NCI-H2196 treated with DMSO at 0.1 percent for 48 hours (cell line): ENCODE measurements at regions not wholly inside any gene's neighbourhood (a gene's known extent, or its start where the extent isn't known, plus 50 kb on each side); places are given as distances from the start of the nearest gene placed in this dataset.

Experiments
- DNase-seq: peaks from one replicate; lab custom pipeline; 2025; ENCODE audit not compliant: unreplicated experiment; lab: John Stamatoyannopoulos, UW

DNA sequence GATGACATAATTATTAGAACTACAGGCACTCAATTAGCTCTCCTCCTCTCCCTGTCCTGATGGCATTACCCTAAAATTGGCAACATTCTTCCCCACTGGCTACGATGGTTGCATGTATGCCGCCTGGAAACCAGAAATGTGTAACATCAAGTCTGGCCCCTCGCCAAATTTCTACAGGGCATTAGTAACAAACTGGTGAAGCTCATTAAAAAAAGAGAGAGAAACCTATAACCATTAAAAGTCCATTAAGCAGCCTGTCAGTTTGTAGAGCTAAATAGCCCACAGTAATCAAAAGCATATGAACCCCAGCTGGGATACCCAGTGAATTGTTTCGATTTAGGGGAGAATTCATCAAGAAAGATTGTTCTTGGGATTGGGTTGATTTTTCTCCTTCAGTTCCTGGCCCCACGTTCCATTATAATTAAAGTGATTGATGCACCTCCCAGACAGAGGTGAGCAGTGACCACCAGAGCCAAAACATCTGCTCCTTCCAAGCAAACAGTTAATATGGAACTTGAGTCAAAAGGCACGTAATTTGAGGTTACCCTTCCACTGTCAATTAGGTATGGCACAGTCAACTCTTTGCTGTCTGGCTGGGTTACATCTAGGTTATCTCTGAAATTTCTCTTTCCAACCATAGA lies 208.6 kb downstream of the C1D start:
- DNase-seq = no peak

DNA sequence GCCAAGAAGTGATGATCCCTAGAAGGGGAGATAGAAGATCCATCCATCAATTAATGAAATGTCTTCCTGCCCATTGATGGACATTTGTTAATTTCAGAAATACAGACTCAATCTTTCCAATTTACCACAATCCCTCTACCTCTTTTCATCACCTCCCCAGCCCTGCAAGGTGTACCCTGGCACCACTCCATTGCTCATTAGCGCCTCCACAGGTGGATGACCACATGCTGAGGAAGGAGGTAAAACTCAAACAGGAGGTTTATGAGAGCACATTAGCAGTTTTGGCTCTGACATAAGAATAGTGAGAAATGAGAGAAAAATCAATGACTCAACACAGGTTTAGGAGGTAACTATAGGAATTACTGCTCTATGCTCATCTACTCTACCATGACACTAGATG lies 208.0 kb downstream of the C1D start:
- DNase-seq = no peak

DNA sequence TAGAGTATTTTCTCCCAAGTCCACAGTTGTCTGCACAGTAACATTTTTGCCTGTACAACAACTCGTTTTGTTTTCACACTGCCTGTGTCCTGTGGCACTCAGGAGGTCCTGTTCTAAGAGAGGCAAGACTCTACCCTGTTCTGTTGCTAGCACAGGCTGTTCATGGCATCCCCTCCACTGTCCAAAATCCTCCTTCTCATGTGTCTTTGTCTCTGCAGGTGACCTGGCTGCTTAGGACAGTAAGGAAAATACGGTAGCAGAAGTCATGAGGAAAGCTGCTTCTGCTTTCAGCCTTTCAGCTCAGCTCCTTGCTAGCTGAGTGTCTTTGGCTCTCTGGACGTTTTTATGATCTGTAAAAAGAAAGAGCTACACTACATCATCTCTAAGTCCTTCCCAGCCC lies 205.9 kb downstream of the C1D start:
- DNase-seq = no peak

DNA sequence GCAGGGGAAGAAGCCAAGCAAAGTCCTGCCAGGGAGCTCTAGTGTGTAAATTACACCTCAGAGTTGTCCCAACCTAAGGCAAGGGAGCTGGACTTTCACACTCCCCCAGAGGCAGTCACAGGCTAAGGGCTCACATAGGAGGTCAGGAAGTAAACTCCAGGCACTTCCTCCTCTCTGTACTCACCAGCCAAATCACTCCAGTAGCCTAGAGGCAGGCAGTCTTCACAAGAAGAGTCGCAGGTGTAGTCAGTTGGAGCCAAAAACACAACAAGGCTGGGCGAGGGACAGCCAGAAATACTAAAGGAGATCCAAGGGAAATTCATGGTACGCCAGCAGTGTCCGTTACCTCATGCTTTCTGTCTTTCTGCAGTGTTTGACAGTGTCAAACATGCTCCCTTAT lies 205.0 kb downstream of the C1D start:
- no peak for DNase-seq

DNA sequence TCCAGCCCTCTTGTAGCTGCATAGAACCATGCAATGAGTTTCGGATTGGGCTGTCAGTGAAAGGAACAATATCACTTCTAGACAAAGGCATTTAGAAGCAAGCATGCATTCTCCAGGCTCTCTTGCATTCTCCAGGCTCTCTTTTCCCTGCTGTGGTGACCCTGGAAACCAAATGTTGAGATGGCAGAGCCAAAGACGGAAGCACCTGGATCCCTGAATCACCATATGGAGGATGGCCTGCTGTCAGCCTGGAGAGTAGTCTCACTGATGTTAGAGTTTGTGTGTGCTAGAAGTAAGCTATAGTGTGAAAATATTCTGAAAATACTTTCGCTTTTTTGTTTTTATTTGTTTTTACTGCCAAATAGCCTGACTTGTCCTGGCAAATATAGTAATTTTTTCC lies 203.9 kb downstream of the C1D start:
- no peak for DNase-seq

DNA sequence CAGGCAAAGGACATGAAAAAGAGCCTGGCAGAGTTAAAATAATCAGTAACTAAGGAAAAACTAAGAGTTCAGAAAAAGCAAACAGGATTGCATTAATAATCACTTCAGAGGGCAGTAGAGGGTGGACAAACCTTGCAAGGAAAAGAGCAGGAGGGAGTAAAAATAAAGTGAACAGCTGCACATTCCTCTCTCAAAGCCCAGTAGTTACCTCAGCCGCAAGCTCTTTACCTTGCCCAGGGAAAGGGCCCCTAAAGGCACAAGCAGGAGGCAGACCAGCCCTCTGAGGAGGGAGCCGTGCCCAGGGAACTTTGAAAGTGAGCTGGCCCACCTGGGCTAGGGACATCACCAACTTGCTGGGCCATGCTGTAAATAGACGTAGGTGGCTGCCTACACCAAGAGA lies 196.9 kb downstream of the C1D start:
- no peak for DNase-seq

DNA sequence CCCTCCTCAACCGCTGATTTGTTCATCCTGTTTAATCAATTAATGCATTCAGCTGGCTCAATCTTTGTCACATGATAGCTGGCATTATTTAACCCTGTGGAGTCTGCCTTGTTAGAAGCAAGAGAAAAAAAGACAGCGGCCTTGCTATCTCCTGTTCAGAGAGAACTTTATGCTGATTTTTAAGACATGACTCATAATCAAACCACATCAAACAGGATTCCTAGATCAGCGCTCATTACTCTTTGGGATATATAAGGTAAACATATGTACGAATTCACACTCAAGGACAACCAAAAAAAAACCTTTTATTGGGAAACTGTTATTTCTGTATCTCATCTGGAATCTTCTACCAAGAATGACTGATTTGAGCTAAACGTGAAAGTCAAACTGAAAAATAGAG lies 195.1 kb downstream of the C1D start:
- DNase-seq = no peak

DNA sequence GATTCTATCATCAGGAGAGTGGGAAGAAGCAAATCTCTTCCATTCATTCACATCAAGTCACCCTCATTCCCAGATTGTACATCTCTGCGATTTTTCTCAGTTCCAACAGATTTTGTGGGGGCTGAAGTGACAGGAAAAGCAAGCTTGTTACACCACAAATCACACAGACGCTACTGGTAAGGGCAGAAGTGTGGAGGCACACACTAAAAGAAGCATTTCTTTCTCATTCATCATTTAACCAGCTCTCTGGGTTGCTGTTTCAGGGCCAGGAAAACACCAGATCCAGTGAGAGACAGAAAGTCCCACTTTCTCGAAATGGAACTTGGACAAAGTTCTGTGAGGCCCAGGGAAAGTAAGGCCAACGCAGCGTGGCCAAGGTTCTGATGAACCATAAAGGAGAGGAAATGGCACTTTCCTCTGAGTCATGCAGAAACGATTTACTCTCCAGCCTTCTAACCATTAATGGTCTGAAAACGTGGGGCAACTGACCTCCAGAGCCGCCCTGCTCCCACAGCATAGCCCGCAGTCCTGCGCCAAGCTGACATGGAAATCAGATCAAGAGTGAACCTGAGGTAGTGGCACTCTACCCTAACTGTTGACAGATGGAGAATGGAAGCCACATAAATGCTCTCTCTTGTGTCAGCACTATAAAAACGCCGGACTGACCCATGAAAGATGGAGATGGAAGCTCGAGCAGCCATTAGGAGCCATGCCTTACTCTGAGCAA lies 191.0 kb downstream of the C1D start:
- DNase-seq = no peak

DNA sequence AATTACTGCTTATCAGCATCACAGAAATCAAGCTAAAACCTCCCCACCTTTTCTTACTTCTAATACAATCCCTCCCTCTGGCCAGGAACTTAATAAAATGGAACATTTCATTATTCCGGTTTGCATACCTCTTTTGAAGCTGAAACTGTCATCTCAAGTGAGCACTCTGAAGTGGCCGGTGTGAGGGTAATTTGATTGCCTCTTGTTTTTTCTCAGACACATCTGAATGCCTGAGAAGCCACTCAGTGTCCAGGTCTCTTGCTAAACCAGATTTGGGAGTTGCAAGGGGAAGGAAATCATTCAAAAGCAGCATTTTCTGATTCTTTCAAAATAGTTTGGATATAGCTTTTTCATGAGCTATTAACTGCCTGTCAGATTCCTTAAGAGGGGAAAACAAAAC lies 190.3 kb downstream of the C1D start:
- DNase-seq = no peak

DNA sequence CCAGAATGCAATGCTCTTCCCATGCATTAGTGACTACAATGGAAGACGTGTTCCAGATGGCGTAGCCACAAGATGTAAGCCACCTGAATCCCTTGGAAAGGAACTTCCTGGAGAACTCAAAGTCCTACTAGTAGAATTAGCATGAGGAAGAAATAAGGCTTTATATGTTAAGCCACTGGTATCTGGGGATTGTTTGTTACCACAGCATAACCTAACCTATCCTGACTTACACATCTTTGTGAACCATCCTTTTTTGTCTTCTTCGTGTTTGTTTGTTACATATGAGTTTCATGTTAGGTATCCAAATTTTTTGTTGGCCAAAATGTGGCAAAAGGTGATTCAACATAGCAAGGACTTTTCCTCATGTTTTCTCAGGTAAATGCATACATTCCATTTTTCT lies 188.9 kb downstream of the C1D start:
- no peak for DNase-seq

DNA sequence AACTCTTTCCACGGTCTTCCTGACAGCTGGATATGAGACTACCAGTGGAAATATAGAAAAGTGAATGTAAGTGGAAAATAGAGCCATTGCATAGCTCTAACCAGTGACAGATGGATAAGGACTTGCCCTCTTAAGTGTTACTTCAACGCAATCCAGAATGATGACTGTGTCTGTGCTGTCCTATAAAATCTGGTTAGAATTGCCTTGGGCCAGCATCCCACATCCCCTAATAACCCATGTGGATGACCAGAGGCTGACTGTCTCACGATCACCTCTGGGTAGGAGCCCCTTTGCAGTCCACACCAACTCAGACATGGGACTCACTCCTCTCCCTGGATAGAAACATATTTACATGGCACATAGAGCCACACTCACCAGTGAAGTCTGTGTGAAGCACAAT lies 186.6 kb downstream of the C1D start:
- DNase-seq = no peak

DNA sequence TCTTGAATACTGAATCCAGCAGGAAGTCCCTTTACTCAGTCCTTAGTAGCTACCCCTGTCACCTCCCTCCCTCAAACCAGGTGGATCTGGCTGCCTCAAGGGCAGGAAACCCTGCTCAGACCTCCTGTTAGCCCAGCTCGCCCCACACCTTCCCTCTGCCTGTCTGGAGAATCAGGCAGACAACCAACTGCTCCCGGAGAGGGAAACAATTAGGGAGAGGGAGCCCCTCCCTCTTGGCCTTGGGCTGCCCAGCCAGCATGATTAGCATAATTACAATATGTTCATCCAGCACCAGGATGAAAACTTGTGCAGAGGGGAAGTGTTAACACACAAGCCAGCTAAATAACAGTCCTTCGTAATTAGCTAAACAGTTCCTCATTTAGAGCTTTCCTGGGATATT lies 185.5 kb downstream of the C1D start:
- DNase-seq = no peak

DNA sequence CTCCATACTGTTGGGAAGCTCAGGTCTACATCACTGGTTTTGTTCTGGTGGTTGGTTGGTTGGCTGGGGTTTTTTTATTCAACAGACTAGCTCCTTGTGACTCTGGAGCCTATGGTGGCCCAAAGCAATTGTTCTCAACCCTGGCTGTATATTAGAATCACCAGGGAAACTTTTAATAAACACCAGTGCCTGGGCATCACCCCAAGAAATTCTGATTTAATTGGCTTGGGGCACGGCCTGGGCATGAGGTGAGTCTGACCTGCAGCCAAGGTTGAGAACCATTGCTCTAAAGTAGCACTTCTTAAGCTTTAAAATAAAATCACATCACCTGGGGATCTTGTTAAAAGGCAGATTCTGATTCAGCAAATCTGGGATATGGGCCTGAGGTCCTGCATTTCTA lies 184.1 kb downstream of the C1D start:
- no peak for DNase-seq

DNA sequence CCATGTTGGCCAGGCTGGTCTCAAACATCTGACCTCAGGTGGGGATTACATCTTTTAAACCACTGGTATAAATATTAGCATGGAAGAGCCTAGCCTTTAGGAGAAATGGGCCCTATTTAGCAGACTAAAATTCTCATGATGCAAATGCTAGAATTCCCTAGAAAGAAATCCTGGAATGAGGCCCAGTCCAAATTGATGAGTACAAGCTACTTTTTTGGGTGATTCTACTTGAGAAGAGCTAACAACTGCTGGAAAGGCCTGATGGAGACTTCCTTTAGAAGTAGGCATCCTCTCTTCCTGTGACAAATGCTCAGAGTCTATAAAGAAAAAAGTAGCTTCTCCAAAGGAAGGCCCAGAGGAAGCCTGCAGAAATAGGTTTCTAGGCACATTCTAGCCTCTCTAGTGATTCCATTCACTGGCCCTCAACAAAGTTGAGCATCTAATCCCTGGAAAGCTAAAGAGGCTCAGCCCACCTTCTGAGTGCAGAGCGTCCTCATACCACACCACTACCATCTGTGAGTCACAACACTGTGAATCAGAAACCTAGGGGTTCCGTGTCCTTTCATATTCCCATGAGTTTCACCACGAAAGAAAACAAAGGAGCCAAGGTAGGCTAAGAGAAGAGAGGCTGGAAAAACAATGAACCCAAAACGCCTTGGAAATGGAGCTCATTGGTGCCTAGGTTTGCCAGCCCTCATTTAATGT lies 183.1 kb downstream of the C1D start:
- DNase-seq = no peak

DNA sequence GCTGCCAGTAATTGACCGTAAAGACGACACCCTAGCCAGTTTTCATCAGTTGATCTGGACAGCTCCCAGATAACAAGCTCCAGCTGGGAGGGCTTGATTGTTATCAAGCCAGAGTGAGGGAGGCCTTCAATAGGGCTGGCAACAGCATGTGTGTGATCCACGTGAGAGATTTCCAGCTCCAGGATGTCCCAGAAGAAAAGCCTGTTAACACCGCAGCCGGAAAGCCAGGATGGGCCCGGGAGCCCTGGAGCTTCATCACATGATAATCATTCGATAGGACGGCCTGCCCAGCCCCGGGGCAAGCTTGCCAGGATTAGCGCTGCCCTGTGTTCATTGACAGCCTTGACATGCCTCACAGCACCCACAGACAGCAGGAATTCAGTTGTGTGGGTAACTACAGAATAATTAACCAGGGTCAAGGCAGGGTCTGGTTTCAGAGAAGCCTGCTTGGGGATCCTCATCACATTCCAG lies 182.5 kb downstream of the C1D start:
- no peak for DNase-seq

DNA sequence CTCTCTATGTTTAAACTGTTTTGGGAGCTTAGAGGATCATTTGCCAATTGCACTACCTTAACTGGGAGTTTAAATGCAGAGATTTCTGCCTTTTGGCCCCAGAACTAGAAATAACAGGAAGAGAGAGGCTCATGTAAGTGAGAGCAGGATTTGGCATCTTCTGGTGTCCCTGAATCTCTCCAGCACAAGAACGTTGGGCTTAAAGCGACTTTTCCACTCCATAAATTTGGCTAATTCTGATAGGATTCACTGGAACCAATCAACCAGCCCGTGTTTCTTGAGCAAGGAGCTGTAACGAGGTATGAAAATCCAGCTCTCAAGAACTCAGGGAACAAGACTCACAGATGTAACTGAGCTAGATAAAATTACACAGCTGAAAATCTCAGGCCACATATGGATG lies 181.0 kb downstream of the C1D start:
- DNase-seq = no peak

DNA sequence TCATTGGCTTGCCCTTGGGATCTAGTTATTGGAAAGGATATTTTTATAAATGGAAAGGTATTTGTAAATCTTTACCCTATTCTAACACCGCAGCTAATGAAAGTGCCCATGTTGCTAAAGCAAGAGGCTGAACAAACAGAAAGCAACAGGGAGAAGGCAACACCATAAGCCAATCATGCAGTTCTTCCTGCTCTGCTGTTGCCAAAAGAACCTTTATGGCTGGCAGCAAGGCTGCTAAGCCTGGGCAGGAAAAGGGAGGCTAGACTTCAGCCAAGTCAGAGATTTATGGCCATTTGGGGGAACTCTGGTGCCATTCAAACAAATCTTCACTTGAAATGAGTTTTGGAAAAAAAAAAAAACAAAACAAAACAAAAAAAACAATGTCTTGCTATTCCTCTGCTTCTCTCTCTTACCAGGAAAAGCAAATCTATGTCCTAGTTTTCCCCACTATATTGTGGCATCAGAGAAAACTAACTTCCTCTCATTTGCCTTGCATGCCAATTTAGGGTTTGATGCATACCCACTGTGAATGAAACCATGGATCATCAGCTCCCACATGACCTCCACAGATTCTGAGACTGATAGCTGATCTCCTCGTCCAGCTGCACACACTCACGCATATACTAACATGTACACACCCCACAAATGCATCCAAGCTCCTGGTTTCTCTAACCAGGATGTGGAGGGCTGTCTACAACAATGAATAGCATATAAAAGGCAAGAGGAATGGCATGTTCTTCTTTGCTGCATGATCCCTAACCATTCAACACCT lies 179.3 kb downstream of the C1D start:
- DNase-seq = no peak

DNA sequence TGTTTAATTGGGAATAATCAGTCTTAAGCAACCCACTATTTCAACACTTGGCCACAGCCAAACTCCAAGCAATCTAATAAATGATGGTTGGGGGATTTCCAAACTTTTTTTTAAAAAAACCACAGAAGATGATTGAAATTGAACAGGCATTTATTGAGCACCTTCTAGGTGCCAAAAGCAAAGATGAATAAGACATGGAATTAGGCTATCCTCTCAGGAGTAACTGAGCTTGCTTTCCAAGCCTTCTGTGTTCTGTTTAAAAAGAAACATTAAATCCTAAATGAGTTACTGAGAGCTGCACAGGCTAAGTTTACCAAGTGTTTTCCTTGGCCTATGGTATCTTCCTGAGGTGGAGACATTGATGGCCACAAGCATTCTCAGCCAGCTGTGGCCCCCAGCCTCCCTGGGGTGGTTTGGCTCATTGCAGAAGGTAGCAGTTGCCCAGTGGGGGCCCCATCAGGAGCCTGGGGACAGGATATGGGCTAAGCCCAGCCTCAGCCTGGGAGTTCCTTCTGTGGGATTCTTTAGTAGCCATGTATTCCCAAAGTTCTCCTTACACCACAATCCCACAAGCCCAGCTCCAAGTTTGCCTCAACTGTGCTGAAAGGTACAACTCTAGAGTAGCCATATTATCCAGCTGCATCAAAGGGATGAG lies 174.3 kb downstream of the C1D start:
- no peak for DNase-seq

DNA sequence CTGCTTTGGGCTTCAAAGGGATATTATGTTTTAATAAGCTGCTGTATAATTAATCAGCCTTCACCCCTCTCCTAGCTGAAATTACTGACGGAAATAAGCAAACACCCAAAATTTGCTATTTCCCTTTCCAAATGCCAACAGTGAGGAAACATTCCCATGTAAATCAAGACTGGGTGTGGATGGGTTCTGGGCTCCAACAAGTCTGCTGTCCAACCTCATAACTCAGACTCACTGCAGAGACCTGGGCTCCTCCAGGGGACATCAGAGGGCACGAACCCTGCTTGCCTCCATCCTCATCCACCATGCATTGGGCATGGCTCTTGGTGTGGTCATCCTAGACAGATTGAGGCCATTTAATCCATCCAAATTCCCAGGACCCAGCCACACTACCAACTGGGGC lies 173.7 kb downstream of the C1D start:
- DNase-seq = no peak

DNA sequence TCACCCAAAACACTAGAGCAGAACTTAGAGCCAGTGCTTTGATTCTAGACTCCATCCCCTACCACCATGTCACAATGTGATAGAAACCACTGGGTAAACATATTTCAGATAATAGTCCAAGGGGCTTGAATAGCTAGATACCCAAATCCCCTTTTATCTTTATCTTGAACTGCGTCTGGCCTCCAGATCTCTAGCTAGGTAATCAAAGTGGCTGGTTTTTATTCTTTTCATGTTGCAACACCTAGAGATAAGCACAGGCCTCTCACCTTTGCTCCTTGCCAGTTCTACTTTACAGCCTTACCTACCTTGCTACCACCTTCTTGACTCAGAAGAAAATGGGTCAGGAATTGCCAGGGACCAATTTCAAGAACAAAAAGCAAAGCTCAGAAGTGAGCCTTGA lies 171.2 kb downstream of the C1D start:
- no peak for DNase-seq

DNA sequence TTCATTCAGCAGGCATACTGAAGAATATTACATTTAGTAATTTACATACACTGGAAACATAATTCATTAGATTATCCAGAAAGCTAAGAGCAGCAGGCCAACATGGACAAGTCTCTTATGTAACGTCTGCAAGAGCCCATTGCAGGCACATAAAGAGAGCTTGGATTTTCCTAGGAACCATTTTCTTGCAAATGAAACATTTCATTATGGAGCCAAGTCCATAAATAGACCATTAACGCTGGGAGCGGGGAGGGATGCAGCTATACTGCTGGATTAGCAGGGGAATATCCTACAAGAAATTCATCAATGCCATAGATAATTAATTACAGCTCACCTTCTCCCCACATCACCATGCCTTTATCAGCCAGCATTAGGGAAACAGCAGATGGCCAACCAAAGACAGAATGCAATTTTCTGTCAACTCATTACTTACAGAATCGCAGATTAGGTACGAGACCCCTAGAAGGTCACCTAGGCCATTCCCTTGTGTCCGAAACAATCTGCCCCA lies 170.4 kb downstream of the C1D start:
- DNase-seq = no peak
